ENCODE measurements at regions not wholly inside any gene's neighbourhood (a gene's known extent, or its start where the extent isn't known, plus 50 kb on each side); places are given as distances from the start of the nearest gene placed in this dataset.

DNA sequence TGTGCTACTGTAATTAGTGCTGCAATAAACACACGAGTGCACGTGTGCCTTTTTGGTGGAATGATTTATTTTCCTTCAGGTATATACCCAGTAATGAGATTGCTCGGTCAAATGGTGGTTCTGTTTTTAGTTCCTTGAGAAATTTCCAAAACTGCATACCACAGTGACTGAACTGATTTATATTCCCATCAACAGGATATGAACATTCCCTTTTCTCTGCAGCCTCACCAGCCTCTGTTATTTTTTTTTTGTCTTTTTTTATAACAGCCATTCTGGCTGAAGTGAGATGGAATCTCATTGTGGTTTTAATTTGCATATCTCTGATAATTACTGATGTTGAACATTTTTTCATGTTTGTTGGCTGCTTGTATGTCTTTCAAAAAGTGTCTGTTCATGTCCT, 922.9 kb upstream of the LRRN3 start:
- DNase-seq (ENCODE audit: low spot score), result no peak
- H3K27ac ChIP-seq (ENCODE audit: low read depth in 1 of 2, low read length in 2 of 2), result no peak overlapping the region
- TF ChIP-seq CTCF (IDR thresholded peaks at IDR 0.05; ENCODE audit: low read depth, low read length, missing input control) (no peak), ATF3 (IDR thresholded peaks at IDR 0.05) (no peak), EGR1 (IDR thresholded peaks at IDR 0.05; ENCODE audit: low read depth in 2 of 2) (no peak), JUND (IDR thresholded peaks at IDR 0.05) (no peak), HNF4A (conservative IDR thresholded peaks at IDR 0.05) (no peak), TAF1 (conservative IDR thresholded peaks at IDR 0.05) (no peak), NR2F2 (IDR thresholded peaks at IDR 0.05) (no peak)
- TF ChIP-seq, protein P1, sequence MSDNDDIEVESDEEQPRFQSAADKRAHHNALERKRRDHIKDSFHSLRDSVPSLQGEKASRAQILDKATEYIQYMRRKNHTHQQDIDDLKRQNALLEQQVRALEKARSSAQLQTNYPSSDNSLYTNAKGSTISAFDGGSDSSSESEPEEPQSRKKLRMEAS (IDR thresholded peaks at IDR 0.05), result no peak
- TF ChIP-seq, protein P2, sequence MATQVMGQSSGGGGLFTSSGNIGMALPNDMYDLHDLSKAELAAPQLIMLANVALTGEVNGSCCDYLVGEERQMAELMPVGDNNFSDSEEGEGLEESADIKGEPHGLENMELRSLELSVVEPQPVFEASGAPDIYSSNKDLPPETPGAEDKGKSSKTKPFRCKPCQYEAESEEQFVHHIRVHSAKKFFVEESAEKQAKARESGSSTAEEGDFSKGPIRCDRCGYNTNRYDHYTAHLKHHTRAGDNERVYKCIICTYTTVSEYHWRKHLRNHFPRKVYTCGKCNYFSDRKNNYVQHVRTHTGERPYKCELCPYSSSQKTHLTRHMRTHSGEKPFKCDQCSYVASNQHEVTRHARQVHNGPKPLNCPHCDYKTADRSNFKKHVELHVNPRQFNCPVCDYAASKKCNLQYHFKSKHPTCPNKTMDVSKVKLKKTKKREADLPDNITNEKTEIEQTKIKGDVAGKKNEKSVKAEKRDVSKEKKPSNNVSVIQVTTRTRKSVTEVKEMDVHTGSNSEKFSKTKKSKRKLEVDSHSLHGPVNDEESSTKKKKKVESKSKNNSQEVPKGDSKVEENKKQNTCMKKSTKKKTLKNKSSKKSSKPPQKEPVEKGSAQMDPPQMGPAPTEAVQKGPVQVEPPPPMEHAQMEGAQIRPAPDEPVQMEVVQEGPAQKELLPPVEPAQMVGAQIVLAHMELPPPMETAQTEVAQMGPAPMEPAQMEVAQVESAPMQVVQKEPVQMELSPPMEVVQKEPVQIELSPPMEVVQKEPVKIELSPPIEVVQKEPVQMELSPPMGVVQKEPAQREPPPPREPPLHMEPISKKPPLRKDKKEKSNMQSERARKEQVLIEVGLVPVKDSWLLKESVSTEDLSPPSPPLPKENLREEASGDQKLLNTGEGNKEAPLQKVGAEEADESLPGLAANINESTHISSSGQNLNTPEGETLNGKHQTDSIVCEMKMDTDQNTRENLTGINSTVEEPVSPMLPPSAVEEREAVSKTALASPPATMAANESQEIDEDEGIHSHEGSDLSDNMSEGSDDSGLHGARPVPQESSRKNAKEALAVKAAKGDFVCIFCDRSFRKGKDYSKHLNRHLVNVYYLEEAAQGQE (IDR thresholded peaks at IDR 0.05), result no peak
- TF ChIP-seq, protein P3, sequence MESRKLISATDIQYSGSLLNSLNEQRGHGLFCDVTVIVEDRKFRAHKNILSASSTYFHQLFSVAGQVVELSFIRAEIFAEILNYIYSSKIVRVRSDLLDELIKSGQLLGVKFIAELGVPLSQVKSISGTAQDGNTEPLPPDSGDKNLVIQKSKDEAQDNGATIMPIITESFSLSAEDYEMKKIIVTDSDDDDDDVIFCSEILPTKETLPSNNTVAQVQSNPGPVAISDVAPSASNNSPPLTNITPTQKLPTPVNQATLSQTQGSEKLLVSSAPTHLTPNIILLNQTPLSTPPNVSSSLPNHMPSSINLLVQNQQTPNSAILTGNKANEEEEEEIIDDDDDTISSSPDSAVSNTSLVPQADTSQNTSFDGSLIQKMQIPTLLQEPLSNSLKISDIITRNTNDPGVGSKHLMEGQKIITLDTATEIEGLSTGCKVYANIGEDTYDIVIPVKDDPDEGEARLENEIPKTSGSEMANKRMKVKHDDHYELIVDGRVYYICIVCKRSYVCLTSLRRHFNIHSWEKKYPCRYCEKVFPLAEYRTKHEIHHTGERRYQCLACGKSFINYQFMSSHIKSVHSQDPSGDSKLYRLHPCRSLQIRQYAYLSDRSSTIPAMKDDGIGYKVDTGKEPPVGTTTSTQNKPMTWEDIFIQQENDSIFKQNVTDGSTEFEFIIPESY (IDR thresholded peaks at IDR 0.05), result no peak
- H3K27me3 ChIP-seq (ENCODE audit: control insufficient read depth in 4 of 4, insufficient read depth in 4 of 4, low read length in 3 of 4), result no peaks in the 10 kb centered on the region
- H3K36me3 ChIP-seq (ENCODE audit: control insufficient read depth in 4 of 4, insufficient read depth in 3 of 4, low read depth in 1 of 4, low read length in 3 of 4), result no peaks in the 10 kb centered on the region
- no peaks in the 10 kb centered on the region for H3K9me3 ChIP-seq (ENCODE audit: control insufficient read depth in 4 of 4, low read length in 3 of 4)
- no peaks in the 10 kb centered on the region for H3K4me1 ChIP-seq (ENCODE audit: control insufficient read depth in 4 of 4, insufficient read depth in 4 of 4, low read length in 3 of 4)
- WGBS, result 87% methylated on average over 3 of the region's 3 CpGs
- H3K4me3 ChIP-seq (ENCODE audit: low read depth in 1 of 3, low read length in 3 of 3), result no peak overlapping the region
- H3K9ac ChIP-seq (ENCODE audit: low read depth in 1 of 2, low read length in 2 of 2), result no peak overlapping the region

DNA sequence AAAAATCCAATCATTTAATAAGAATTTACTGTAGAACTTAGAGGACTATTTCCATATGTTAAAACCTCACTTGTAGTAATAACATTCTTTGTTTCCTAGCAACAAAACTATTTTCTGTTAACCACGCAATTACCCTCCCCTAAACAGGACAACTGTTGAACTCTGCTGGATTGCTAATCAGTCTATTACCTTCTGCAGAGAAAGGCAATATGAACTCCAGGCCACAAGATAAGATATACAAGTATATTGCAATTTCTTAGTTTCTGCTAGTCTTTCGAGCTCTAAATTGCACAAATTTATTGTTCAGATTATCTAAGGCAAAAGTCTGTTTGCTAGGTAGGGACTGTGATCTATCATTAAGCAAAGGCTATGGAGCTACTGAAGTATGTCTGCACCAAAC, 920.1 kb upstream of the LRRN3 start:
- H3K27ac ChIP-seq (ENCODE audit: low read depth in 1 of 2, low read length in 2 of 2), result no peak overlapping the region
- H3K4me3 ChIP-seq (ENCODE audit: low read depth in 1 of 3, low read length in 3 of 3), result no peak overlapping the region
- no peaks in the 10 kb centered on the region for H3K27me3 ChIP-seq (ENCODE audit: control insufficient read depth in 4 of 4, insufficient read depth in 4 of 4, low read length in 3 of 4)
- no peak overlapping the region for H3K9ac ChIP-seq (ENCODE audit: low read depth in 1 of 2, low read length in 2 of 2)
- no peak for DNase-seq (ENCODE audit: low spot score)
- no peaks in the 10 kb centered on the region for H3K4me1 ChIP-seq (ENCODE audit: control insufficient read depth in 4 of 4, insufficient read depth in 4 of 4, low read length in 3 of 4)
- H3K36me3 ChIP-seq (ENCODE audit: control insufficient read depth in 4 of 4, insufficient read depth in 3 of 4, low read depth in 1 of 4, low read length in 3 of 4), result no peaks in the 10 kb centered on the region
- WGBS, result 55% methylated on average over 2 of the region's 2 CpGs
- H3K9me3 ChIP-seq (ENCODE audit: control insufficient read depth in 4 of 4, low read length in 3 of 4), result peaks cover 0 to 1% (median 0%) of the 10 kb centered on the region in 4 donors
- TF ChIP-seq, protein P2 (IDR thresholded peaks at IDR 0.05), result no peak
- TF ChIP-seq RXRA (IDR thresholded peaks at IDR 0.05) (no peak), ATF3 (IDR thresholded peaks at IDR 0.05) (no peak), CTCF (IDR thresholded peaks at IDR 0.05; ENCODE audit: low read depth, low read length, missing input control) (no peak), HNF4A (conservative IDR thresholded peaks at IDR 0.05) (no peak), GABPA (IDR thresholded peaks at IDR 0.05 in 1 of 2, conservative IDR thresholded peaks at IDR 0.05 in 1 of 2) (no peak), YY1 (IDR thresholded peaks at IDR 0.05) (no peak)
- TF ChIP-seq, protein P1 (IDR thresholded peaks at IDR 0.05), result no peak
- TF ChIP-seq, protein P3 (IDR thresholded peaks at IDR 0.05), result no peak

Data from liver (tissue), 8 donors.